Cardiac muscle cell (in vitro differentiated cells and primary cell): ENCODE measurements at regions not wholly inside any gene's neighbourhood (a gene's known extent, or its start where the extent isn't known, plus 50 kb on each side); places are given as distances from the start of the nearest gene placed in this dataset.

ENCODE experiments used
- DNase-seq, 2 donors: peaks; one replicate each; pipeline versions ENCODE4 v3.0.0 to v3.0.0-alpha.2; 2010 to 2017; ENCODE audit warnings: low read depth in 1 of 2, low spot score in 1 of 2
- H3K27ac ChIP-seq: fragments of 200-600 bp; sonication (generic); 2 replicates; pipeline ENCODE4 v1.5.1; 2016
- H3K27me3 ChIP-seq: fragments of 200-600 bp; sonication (generic); 2 replicates; pipeline ENCODE4 v1.6.0; 2016; ENCODE audit warnings: control low read depth
- H3K36me3 ChIP-seq: fragments of 200-600 bp; sonication (generic); 2 replicates; pipeline ENCODE4 v1.5.1; 2016; ENCODE audit warnings: control low read depth
- H3K4me1 ChIP-seq: fragments of 200-600 bp; sonication (generic); 2 replicates; pipeline ENCODE4 v1.8.1; 2017; ENCODE audit warnings: low read depth, mild to moderate bottlenecking, mixed run types
- H3K4me3 ChIP-seq: fragments of 200-600 bp; sonication (generic); 2 replicates; pipeline ENCODE4 v1.5.1; 2016; ENCODE audit warnings: mild to moderate bottlenecking
- H3K9me3 ChIP-seq: fragments of 200-600 bp; sonication (generic); 2 replicates; pipeline ENCODE4 v1.5.1; 2017; ENCODE audit warnings: low read depth, mild to moderate bottlenecking, control low read depth
- CTCF ChIP-seq: IDR thresholded peaks from 2 replicates; pipeline ENCODE4 v1.5.1; 2012; ENCODE audit warnings: low read depth, mild to moderate bottlenecking, low read length

- no peak overlapping the region for H3K27ac ChIP-seq
- DNase-seq: no peak
Measured at GRCh38 chr9:22682536-22682935, 235.9 kb downstream of the DMRTA1 start.

GRCh38 chr9:22682961-22683699, 236.5 kb downstream of the DMRTA1 start:
- no peaks in the 10 kb centered on the region for H3K27me3 ChIP-seq
- TF ChIP-seq CTCF: no peak
- no peaks in the 10 kb centered on the region for H3K36me3 ChIP-seq
- no peak for DNase-seq
- no peak overlapping the region for H3K27ac ChIP-seq
- H3K9me3 ChIP-seq: no peaks in the 10 kb centered on the region
- peaks cover 13% of the 10 kb centered on the region for H3K4me1 ChIP-seq
- no peak overlapping the region for H3K4me3 ChIP-seq

More at GRCh38 chr9:22682536-22682935, 235.9 kb downstream of the DMRTA1 start:
- Histone ChIP-seq H3K27me3 (no peaks in the 10 kb centered on the region), H3K9me3 (no peaks in the 10 kb centered on the region), H3K4me3 (no peak overlapping the region), H3K4me1 (peaks cover 13% of the 10 kb centered on the region), H3K36me3 (no peaks in the 10 kb centered on the region)
- no peak for TF ChIP-seq CTCF

- Histone ChIP-seq H3K4me1 (peaks cover 13% of the 10 kb centered on the region), H3K27me3 (no peaks in the 10 kb centered on the region)
- DNase-seq: no peak
Measured at GRCh38 chr9:22683700-22684075, 237.1 kb downstream of the DMRTA1 start.

GRCh38 chr9:22693156-22693555, 246.5 kb downstream of the DMRTA1 start:
- Histone ChIP-seq H3K27me3 (no peaks in the 10 kb centered on the region), H3K9me3 (no peaks in the 10 kb centered on the region), H3K4me3 (no peak overlapping the region), H3K36me3 (no peaks in the 10 kb centered on the region), H3K4me1 (no peaks in the 10 kb centered on the region), H3K27ac (no peak overlapping the region)
- no peak for TF ChIP-seq CTCF
- DNase-seq: no peak

More at GRCh38 chr9:22683700-22684075, 237.1 kb downstream of the DMRTA1 start:
- no peak for TF ChIP-seq CTCF
- Histone ChIP-seq H3K4me3 (no peak overlapping the region), H3K36me3 (no peaks in the 10 kb centered on the region), H3K9me3 (no peaks in the 10 kb centered on the region), H3K27ac (no peak overlapping the region)

- Histone ChIP-seq H3K27me3 (no peaks in the 10 kb centered on the region), H3K36me3 (no peaks in the 10 kb centered on the region), H3K4me3 (no peak overlapping the region), H3K4me1 (no peaks in the 10 kb centered on the region), H3K9me3 (no peaks in the 10 kb centered on the region), H3K27ac (no peak overlapping the region)
- no peak for TF ChIP-seq CTCF
- no peak for DNase-seq
Measured at GRCh38 chr9:22700171-22700570, 253.5 kb downstream of the DMRTA1 start.
